GM11168 (cell line): ENCODE measurements at regions not wholly inside any gene's neighbourhood (a gene's known extent, or its start where the extent isn't known, plus 50 kb on each side); places are given as distances from the start of the nearest gene placed in this dataset.

Experiments
- in situ Hi-C: fragments of 300-500 bp; cut with MboI; formaldehyde crosslinking; loops from one replicate; pipeline ENCODE4 v1.12.0; 2022; ENCODE audit warnings: low sequenced_read_pairs; ENCODE audit not compliant: unreplicated experiment

DNA sequence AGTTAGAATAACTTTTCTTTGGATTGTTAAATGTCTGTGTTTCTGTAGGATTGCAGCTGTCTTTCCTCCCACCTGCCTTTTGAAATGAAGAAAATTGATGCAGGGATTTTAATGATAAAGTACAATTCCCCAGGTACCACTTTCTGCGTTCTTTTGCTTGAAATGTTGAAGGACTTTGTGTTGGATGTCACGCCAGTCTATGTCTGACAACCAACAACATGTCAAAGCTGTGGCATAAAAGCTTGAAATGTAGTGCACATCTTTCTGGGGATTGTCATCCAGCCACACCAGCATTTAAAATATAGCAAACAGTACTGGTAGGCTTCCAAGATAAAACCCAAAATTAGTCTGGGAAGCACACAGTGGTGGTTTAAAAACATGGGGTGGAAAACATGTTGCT is 381.4 kb downstream of the TMEM161B start:
- in situ Hi-C loops, result no loop called here

GRCh38 chr5:87886164-87886563 is 382.5 kb downstream of the TMEM161B start:
- in situ Hi-C loops, result no loop called here

DNA sequence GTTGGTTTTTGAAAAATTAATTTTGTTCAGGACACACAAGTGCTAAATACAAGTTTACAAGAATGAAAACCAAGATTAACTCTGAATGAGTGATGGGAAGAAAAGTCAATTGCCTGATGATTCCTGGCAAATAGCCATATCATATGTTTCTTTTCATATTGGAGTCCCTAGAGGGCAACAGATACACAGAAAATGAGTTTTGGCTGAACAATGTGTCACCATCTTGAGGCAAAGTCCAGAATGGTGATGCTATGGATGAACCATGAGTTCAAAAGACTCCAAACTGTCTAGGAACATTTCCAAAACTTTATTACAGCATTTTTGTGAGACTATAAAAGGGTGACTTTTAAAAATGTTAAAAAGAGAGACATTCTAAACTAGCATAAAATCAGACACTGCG is 382.9 kb downstream of the TMEM161B start:
- in situ Hi-C loops, result no loop called here

DNA sequence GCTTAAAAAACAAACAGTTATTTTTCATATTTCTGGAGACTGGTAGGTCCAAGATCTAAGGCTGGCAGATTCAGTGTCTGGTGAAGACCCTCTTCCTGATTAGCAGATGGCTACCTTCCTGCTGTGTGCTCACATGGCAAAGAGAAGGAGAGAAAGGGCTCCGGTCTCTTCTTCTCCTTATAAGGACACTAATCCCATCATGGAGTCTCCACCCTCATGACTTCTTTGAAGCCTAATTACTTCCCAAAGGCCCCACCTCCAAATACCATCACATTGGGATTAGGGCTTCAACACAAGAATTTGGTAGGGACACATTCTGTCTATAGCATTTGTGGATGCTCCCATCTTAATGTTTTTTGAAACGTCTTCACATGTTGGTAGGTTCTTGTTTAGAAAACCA is 391.1 kb downstream of the TMEM161B start:
- in situ Hi-C loops, result no loop called here

DNA sequence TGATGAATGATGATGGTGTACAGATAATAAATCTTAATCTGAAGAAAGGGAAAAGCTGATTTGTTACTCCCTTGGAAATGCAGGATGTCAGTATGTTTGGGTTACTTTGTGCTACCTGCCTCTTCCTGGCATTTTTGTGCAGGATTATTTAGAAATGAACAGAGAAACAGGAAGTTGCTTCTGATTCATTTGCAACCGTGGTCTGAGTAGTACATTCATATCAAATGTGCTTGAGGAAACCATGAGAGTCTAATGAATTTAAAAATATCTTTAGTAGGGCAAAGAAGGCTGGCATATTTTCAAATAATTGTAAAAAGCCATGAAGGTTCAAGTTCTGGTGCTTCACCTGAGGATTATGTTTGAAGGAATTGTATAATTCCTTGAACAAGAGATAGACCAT is 391.6 kb downstream of the TMEM161B start:
- in situ Hi-C loops, result no loop called here

DNA sequence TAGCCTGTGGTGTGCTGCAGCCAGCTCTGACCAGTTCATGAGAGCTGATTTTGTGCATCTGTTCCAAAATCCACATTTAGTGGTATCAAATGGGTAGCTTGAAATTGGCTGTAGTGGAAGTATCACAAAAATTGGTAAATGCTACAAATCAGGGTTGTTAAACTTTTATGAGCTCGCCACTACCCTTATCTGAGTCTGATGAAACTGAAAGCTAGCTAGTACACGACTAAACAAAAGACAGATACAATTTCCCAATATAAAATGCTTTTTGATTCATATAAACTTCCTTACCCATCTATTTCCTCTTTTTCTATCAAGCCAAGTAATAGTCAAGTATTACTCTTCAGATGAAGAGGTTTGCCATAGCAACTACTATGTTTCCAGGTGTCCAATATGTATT is 392.0 kb downstream of the TMEM161B start:
- in situ Hi-C loops, result no loop called here

GRCh38 chr5:87872986-87873385 is 395.7 kb downstream of the TMEM161B start:
- in situ Hi-C loops, result no loop called here

GRCh38 chr5:87868792-87869191 is 399.9 kb downstream of the TMEM161B start:
- in situ Hi-C loops, result no loop called here

GRCh38 chr5:87867281-87867680 is 401.4 kb downstream of the TMEM161B start:
- in situ Hi-C loops, result no loop called here

DNA sequence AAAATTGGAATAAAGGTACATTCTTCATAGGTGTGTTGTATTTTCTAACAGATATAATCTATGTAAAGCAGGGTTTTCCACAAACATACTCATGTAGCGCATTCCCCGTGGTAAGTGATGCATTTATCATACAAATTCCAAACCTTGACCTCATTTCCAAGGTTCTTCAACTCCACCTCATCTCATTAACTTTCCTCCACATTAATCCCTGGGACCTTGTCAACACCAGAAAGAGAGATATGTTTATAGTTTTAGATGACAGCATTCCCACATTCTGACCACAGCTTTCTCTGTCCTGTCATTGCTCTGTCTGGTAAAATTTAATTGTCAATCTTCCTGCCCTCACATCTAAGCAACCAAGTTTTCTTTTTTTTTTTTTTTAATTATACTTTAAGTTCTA is 415.1 kb downstream of the TMEM161B start:
- in situ Hi-C loops, result no loop called here

- in situ Hi-C loops, result no loop called here
Measured at GRCh38 chr5:87851603-87852002, 417.0 kb downstream of the TMEM161B start.

GRCh38 chr5:87850843-87851242 is 417.8 kb downstream of the TMEM161B start:
- in situ Hi-C loops, result no loop called here

GRCh38 chr5:87845734-87846133 is 422.9 kb downstream of the TMEM161B start:
- in situ Hi-C loops, result no loop called here

DNA sequence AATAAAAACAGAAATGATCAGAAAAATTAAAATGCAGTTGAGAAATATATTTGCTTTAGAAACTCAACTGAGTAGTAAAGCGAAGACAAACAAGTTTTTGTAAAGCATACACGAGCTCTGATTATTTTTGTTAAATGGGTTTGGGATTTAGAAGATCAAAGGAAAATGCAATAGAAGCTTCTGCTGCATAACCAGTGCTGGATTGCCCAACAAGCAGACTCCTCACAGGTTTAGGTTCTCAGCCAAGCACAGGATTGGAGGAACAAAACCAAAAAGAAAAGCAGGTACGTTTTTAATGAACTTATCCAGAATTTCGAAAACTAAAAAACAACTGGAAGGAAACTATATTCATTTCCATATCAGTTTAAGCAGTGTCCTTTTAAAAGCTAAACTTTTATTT is 423.8 kb downstream of the TMEM161B start:
- in situ Hi-C loops, result no loop called here

DNA sequence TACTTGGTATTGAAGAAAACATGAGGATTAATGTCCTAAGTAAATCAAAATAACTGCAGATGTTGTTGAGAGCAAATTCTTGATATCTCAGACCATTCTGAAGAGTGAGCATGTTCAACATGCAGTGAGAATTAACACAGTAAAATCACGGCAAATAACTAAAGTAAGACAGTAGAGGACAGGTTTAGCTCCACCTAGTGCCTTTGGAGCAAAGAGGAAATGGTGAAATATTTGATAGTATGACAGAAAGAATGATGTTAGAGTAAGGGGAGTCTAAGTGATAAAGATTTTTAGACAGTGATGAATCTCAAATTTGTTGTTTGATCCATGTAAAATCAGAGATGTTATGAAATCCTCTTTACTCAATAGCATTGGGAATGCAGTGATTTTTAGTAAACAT is 424.2 kb downstream of the TMEM161B start:
- in situ Hi-C loops, result no loop called here

DNA sequence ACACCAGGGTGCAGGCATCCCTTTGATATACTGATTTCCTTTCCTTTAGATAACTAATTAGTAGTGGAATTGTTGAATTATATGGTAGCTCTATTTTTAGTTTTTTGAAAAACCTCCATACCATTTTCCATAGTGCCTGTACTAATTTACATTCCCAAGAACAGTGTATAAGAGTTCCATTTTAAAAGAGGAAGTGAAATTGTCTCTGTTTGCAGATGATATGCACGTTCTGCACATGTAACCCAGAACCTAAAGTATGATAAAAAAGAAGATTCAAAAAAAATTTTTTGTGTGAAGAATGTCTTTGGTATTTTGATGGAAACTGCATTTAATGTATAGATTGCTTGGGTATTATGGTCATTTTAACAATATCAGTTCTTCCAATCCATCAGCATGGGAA is 424.0 kb upstream of the CCNH start:
- in situ Hi-C loops, result no loop called here

DNA sequence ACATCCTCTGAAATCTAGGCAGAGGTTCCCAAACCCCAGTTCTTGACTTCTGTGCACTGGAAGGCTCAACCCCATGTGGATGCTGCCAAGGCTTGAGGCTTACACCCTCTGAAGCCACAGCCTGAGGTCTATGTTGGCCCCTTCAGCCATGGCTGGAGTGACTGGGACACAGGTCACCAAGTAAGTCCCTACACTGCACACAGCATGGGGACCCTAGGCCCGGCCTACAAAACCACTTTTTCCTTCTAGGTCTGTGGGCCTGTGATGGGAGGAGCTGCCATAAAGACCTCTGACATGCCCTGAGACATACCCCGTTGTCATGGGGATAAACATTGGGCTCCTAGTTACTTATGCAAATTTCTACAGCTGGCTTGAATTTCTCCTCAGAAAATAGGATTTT is 418.8 kb upstream of the CCNH start:
- in situ Hi-C loops, result no loop called here

DNA sequence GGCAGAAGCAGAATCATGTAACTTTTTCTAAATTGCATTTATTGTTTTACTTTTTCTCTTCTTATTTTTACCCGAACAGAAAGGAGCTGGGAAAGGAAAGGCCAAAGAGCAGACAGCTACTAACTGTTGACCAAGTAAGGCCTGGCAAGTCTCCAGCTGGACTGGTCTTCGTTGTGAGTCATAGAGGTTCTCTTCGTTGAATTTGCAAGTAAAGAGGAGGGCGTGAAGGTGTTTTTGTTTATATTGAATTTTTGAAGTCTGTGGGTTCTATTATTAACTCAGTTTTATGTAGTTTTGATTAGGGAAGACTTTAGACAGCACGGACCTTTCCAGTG is 416.5 kb upstream of the CCNH start:
- in situ Hi-C loops, result no loop called here

DNA sequence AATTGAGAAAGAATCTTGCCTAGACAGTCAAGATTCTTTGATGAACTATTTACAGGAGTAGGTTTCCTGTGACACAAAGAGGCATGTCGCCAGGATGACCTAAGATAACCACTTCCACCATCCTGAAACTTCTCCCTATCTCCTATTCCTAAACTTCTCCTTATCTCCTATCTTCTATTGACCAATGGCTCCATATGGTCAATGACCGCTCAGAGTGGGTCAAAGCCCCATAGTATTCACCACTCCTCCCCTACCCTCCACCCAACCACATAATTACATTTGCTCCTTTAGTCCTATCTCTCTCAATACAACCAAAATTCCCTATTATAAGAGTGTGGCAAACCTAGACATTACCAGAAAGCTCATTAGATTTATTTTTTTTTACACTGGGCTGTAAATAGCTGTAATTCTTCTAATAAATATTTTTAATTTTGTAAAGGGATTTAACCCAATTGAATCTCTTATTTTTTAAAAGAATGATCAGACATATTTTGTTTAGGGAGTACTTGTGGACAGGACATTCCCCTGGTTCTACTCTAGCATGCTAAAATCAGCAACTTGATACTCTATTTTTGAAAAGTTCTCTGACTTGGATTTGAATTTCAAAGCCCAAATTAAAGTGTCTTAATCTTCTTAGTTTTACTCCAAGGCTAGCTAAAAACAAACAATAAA is 416.0 kb upstream of the CCNH start:
- in situ Hi-C loops, result no loop called here

DNA sequence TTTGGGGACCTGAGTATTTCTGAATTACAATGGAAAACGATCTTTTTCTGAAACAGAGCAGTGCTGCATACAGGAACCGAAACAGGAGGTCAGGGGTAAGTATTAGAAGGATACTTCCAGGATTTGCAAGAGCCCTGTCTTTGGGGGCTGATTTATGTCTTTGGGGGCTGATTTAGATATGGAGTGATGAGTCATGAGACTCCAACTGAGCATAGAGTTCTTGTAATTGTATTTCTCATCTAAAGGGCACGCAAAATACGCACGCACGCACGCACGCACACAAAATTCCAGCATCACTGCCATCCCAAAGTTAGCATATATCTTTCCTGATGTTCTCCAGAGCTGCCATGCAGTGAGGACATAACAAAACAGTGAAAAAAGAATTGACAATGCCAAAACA is 414.8 kb upstream of the CCNH start:
- in situ Hi-C loops, result no loop called here

- in situ Hi-C loops, result no loop called here
Measured at GRCh38 chr5:87826507-87826906, 413.8 kb upstream of the CCNH start.

- in situ Hi-C loops, result no loop called here
Measured at GRCh38 chr5:87825583-87825982, 412.9 kb upstream of the CCNH start.

DNA sequence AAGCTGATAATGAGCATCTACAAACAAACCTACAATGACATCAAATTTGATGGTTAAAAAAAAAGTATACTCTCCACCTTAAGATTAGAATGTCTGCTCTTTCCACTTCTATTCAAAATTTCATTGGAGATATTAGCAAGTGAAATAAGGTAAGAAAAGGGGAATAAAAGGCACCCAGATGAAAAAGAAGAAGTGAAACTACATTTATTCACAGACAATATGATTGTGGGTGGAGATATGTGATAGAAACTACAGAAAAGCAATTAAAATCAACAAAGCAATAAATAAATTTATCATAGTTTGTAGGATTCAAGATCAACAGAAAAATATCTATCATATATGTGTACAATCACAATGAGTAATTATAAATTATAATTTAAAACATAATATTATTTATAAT is 395.1 kb upstream of the CCNH start:
- in situ Hi-C loops, result no loop called here
